NCI-H345 treated with DMSO at 0.1 percent for 48 hours (cell line): ENCODE measurements at regions not wholly inside any gene's neighbourhood (a gene's known extent, or its start where the extent isn't known, plus 50 kb on each side); places are given as distances from the start of the nearest gene placed in this dataset.

Source experiments
- DNase-seq: peaks from one replicate; lab custom pipeline; 2025; ENCODE audit not compliant: unreplicated experiment; lab: John Stamatoyannopoulos, UW

- no peak for DNase-seq
These were observed 410.1 kb upstream of the TSHZ3 start for GRCh38 chr19:31759359-31759758.

DNA sequence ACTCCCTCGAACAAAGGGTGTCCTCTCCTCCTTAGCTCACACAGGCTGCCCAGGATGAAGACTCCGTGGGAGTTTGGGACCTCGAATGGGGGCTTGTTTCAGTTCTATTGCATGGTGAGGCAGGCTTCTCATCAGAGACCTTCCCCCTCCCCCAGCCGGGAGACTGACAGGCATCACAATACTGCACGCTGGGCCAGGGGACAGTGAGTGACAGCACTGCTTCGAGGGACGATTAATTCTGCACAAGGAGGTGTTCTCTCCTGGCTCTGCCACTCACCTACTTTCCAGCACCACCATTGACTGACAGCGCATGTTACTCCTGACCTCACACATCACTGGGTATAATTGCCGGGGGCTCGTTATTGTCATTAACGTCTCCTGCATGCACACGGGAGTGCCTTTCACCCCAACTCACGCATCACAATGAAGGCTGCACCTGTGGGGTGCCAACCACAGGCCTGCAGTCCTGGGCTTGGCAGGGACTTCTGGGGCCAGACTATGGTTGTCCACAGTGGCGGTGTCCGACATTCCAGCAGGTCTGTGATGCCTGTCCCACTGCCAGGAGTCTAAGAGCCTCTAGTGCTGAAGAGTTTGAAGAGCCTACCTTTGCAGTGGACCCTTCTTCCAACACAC, 412.2 kb upstream of the TSHZ3 start:
- DNase-seq, result no peak

DNA sequence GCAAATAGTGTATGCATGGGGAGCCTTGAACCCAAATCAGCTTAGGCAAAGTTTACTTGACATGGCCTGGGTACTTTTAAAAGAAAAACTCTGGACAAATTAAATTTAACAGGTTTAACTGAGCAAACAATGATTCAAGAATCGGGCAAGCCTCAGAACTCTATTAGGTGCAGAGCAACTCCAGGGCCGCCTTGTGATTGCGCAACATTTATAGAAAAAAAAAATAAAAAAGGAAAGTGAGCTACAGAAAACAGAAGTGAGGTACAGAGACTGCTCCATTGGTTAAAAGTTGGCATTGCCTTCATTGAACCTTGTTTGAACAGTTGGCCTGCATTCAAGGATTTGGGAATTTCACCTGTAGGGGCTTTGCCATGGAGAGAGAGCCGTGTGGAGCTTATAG, 421.0 kb upstream of the TSHZ3 start:
- DNase-seq, result no peak

DNA sequence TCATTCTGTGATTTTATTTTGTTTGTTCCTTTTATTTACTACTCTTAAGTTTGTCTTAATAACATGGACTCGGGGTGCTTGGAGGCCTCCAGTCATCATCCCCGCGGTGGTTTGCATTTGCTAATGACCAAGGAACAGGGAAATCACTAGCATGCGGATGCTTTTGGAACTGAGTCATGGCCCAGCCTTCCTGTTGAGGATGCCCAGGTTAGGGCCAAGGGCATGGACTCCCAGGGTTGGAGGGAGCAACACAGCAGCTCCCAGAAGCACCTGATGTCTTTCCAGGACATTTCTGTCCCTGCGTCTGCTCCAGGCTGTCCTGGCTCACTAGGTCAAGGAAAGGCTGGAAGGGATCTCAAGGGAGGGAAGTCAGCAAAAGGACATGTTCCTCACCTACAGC, 423.7 kb upstream of the TSHZ3 start:
- DNase-seq, result no peak

- no peak for DNase-seq
These were observed 432.3 kb upstream of the TSHZ3 start for GRCh38 chr19:31781542-31781941.

GRCh38 chr19:31783592-31783991, 434.4 kb upstream of the TSHZ3 start:
- DNase-seq, result no peak

DNA sequence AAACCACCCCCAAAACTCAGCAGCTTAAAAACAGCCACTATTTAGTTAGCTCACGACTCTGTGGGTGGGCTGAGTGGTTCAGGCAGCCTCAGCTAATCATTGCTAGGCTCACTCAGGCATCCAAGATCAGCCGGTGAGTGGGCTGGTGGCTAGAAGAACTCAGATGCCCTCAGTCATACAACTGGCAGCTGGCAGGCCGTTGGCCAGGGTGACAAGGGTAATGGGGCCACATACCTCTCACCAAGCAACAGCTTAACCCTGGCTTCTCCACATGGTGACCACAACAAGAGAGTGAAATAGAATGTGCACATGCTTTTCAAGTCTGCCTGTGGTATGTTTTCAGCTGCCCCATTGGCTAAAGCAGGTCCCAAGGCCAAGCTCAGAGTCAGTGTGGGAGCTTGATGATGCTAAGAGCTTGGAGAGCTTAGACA, 435.4 kb upstream of the TSHZ3 start:
- no peak for DNase-seq

DNA sequence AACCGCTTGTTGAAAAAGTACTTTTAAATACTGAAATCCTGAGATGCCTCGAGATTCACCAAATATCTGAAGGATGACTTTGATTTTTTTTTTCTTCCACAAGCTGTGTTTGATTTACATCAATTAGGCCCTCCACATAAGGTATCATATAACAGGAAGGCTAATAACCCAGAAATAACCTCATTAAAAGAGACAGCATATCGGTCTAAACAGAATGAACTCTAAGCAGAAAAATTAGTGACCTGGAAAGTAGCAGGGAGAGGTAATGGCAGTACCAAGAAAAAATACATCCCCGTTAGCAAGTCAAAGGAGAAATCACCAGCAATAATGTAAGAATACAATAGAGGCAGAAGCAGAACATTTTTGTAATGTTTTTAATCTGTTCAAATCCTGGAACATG, 452.4 kb upstream of the TSHZ3 start:
- no peak for DNase-seq

DNA sequence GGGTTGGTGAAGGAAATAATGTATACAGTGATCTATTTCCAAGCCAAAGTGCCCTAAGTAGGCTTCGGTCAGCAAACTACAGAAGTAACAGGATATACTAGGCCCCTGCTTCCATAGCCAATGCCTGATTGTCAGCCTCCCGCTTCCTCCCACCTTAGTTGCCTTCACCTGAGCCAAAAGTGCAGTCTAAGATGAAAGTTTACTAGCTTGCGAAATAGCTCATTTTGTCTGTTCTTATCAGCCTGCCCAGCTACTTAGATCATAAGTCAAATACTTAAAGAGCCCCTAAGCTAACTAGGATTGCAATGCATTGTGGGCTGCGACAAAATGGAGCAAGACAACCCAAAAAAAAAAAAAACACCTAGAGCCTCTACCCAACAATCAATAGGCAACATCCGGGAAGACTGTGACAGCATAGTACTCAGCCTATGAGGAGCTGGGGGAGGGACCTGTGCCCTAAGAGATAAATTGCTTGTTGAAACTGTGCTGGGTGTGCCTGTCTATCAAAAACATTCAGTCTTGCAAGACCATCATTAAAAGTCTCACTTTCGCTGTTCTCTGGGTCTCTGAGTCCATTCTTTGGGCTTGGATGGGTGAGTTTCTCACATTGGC, 454.7 kb upstream of the TSHZ3 start:
- no peak for DNase-seq

DNA sequence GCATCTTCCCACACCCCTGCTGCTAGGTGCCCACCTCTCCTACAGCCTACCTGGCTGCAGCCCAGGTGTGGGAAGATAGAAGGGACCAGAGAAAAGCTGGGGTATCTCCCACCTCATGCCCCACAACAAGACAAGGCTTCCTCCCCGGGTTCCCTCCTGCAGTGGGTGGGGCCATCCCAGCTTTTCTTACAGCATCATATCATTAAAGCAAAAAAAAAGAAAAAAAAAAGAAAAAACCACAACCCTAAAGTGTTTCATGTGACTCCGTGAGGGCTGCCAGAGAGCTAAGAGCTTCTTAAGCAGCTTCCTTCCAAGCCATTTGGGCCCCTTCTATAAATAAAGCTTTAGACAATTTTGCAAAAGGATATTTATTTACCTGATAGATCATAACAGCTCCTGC, 455.4 kb upstream of the TSHZ3 start:
- no peak for DNase-seq

GRCh38 chr19:31810536-31811109, 461.4 kb upstream of the TSHZ3 start:
- no peak for DNase-seq

DNA sequence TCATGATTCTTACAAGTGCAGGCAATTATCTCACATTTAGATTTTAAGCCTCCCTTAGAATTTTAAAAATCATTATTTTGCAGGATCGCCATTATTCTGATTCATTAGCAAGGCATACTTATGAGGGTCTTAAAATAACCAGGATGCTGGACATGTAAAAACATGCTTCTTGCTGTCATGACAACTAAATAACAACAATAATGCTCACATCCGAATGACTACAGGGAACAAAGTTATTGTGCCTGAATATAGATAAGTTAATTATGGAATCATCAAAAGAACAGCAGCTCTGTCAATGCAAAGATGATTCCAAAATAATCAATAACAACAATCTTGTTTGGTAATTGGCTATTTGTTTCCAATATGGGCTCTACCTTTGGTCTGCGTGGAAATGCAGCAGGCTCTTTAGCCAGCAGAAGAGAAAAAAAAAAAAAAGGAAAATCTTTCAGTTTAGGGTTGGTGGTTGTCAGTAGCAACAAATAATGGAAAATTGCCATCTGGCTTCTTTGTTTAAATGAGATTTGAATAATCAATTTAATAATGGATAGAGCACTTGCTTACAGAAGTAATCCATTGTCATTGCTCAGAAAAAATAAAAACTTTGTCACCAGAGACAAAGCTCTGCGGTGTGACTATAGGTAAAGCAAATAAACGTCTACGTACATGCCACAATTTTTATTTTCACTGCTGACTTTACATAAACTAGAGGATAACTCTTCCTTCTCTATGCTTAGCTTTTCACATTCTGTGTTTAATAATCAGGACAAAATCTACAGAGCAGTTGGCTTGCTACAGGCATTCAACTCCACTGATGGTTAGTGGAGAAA, 468.9 kb upstream of the TSHZ3 start:
- DNase-seq, result no peak

GRCh38 chr19:31818798-31819105, 469.5 kb upstream of the TSHZ3 start:
- DNase-seq, result no peak

GRCh38 chr19:31819837-31820236, 470.6 kb upstream of the TSHZ3 start:
- DNase-seq, result no peak

- no peak for DNase-seq
These were observed 472.1 kb upstream of the TSHZ3 start for GRCh38 chr19:31821346-31821745.

DNA sequence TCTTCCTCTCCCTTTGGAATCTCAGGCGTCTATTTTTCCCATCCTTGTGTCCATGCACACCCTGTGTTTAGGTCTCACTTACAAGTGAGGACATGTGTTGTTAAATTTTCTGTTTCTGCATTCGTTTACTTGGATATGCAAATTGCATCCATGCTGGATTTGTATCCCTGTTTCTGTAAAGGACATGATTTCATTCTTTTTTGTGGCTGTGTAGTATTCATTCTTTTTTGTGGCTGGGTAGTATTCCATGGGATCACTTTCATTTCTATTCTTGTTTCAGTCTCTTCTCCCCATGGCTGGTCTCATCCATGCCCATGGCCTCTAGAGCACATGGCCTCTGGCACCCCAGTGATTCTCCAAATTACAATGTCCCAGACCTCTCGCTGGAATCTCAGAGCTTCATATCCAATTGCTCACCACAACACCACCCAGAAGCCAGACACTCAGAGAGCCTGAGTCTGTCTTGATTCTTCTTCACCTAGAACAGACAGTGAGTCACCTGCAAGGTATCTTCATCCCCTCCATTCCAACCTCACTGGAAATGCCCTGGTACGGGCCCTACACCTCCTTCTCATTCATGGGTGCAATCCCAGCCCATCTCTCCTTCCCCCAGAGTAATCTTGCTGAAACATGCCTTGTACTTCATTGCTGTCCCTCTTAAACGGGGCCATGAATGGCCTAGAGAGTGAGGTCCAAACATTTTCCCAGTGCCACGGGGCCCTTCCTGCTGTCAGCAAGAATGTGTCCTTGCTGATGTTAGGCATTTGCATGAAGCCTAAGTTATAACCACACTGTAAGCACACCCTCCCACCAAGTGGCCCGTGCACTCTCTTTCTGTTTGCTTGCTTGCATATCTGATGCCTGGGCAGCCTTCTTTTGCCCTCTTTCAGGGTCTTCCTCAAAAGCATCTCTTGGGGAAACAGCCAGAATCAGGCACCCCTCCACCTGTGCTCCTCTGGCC, 476.2 kb upstream of the TSHZ3 start:
- no peak for DNase-seq

DNA sequence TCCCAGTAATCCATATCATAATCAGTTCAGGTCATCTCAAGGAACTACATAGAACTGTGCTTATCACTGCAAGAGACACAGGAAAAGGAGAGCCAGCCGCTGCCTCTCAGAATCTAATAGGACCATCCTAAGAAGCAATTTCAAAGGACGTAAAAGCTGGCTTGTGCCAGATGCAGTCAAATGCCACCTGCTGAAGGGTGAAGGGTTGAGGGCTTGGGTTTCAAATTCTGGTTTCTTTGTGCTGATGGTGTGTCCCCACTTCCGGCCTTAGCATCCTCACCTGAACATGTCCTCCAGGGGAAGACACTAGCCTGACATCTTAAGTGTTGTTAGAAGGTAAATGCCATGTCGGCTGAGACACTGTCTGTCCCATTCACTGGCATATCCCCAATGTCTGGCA, 477.1 kb upstream of the TSHZ3 start:
- DNase-seq, result no peak

DNA sequence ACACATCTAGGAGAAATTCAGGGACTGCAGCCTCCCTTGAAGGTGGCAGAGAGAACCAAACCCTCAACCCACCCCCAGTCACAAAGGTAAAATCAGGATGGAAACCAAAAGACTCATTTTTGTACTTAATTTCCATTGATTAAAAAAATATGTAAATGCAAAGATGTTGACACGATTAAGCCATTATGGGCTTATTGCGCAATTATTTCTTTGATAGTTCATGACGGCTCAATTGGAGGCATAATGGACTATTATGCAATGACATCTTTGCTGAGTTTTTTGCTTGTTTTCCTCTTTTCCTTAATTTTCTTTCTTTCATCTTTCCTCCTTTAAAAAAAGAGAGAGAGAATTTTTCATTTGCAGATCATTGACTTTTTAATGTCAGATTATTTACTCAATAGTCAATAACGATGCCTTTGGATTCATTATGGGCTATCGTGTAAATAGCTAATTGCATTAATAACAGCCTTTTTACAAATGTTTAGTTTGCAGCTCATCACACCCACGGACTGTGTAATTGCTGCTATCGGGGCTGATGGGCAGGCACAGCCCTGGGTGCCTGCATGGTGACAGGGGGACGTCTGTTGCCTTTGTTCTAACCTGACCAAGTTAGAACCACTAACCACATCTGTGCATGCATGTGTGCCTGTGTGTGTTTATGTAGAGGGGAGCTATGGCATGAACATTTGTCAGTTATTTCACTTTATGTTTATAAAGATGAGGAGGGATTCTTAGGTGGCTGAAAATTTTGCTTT, 482.4 kb upstream of the TSHZ3 start:
- no peak for DNase-seq

- DNase-seq, result no peak
These were observed 482.9 kb upstream of the TSHZ3 start for GRCh38 chr19:31832176-31832548.

- DNase-seq, result no peak
These were observed 484.8 kb upstream of the TSHZ3 start for GRCh38 chr19:31834070-31834469.
